ENCODE measurements at regions not wholly inside any gene's neighbourhood (a gene's known extent, or its start where the extent isn't known, plus 50 kb on each side); places are given as distances from the start of the nearest gene placed in this dataset.

DNA sequence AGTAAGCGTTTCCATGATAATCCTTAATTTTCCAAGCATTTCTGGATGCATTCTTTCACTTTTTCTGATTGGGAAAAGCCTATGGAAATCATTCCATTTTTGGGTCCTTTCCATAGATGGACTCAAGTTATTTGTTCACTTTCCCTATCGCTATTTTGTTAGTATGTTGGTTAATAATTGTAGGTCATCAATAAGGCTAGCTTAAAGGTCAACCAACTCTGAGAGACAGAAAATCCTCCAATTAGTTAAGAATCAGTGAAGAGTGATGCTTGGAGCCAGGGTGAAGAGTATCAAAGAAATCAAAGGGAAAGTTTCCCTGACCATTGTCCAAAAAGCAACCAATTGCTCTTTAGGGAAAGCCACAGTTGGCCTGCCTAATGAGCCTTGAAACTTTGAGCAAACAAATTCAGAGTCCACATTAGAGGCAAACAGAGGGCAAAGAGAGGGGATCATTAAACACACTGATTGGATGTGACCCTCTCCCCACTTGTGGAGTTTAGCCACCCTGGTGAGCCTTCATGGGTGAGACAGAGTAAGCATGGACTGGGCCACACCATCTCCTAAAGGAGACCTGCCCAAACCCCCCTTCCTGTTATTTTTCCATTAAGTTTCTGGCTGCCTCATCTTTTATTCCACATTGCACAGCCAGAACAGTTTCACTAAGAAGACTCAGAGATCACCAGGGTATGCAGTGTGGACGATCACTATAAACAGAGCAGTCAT lies 133.4 kb upstream of the DYNLRB2 start:
- TF ChIP-seq, protein P1, sequence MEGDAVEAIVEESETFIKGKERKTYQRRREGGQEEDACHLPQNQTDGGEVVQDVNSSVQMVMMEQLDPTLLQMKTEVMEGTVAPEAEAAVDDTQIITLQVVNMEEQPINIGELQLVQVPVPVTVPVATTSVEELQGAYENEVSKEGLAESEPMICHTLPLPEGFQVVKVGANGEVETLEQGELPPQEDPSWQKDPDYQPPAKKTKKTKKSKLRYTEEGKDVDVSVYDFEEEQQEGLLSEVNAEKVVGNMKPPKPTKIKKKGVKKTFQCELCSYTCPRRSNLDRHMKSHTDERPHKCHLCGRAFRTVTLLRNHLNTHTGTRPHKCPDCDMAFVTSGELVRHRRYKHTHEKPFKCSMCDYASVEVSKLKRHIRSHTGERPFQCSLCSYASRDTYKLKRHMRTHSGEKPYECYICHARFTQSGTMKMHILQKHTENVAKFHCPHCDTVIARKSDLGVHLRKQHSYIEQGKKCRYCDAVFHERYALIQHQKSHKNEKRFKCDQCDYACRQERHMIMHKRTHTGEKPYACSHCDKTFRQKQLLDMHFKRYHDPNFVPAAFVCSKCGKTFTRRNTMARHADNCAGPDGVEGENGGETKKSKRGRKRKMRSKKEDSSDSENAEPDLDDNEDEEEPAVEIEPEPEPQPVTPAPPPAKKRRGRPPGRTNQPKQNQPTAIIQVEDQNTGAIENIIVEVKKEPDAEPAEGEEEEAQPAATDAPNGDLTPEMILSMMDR (conservative IDR thresholded peaks at IDR 0.05; ENCODE audit: low read depth, low read length), result no peak
- no peak for TF ChIP-seq EZH2 (IDR thresholded peaks at IDR 0.05; ENCODE audit: low read length, unreplicated experiment)

Measured in PC-3 (cell line).